Hepatocyte (in vitro differentiated cells): ENCODE measurements at regions not wholly inside any gene's neighbourhood (a gene's known extent, or its start where the extent isn't known, plus 50 kb on each side); places are given as distances from the start of the nearest gene placed in this dataset.

Source experiments
- DNase-seq: peaks from one replicate; pipeline ENCODE4 v3.0.0-alpha.2; 2016; ENCODE audit warnings: low spot score
- H2AFZ ChIP-seq: fragments of 200-600 bp; sonication (generic); 2 replicates; pipeline ENCODE4 v1.6.0; 2016; ENCODE audit warnings: antibody characterized with exemption, mild to moderate bottlenecking
- H3K27ac ChIP-seq: fragments of 200-600 bp; sonication (generic); 2 replicates; pipeline ENCODE4 v1.5.1; 2016; ENCODE audit warnings: mild to moderate bottlenecking
- H3K27me3 ChIP-seq: fragments of 200-600 bp; sonication (generic); 2 replicates; pipeline ENCODE4 v1.6.1; 2016
- H3K36me3 ChIP-seq: fragments of 200-600 bp; sonication (generic); replicated peaks from 2 replicates; pipeline ENCODE4 v1.5.1; 2016; ENCODE audit warnings: low read depth; ENCODE audit not compliant: insufficient read depth
- H3K4me1 ChIP-seq: fragments of 200-600 bp; sonication (generic); 2 replicates; pipeline ENCODE4 v1.5.1; 2016; ENCODE audit warnings: mild to moderate bottlenecking, moderate library complexity; ENCODE audit not compliant: insufficient read depth
- H3K4me2 ChIP-seq: fragments of 200-600 bp; sonication (generic); 2 replicates; pipeline ENCODE4 v1.6.0; 2016
- H3K4me3 ChIP-seq: fragments of 200-600 bp; sonication (generic); 2 replicates; pipeline ENCODE4 v1.5.1; 2016; ENCODE audit warnings: mild to moderate bottlenecking
- H3K79me2 ChIP-seq: fragments of 200-600 bp; sonication (generic); 2 replicates; pipeline ENCODE4 v1.6.0; 2017; ENCODE audit warnings: mild to moderate bottlenecking
- H3K9me2 ChIP-seq: fragments of 200-600 bp; sonication (generic); replicated peaks from 2 replicates; pipeline ENCODE4 v1.6.0; 2017; ENCODE audit warnings: mild to moderate bottlenecking; ENCODE audit not compliant: insufficient read depth
- H3K9me3 ChIP-seq: fragments of 200-600 bp; sonication (generic); 2 replicates; pipeline ENCODE4 v1.5.1; 2016; ENCODE audit warnings: low read depth, mild to moderate bottlenecking
- H4K20me1 ChIP-seq: fragments of 200-600 bp; sonication (generic); 2 replicates; pipeline ENCODE4 v1.6.0; 2016; ENCODE audit warnings: mild to moderate bottlenecking; ENCODE audit not compliant: insufficient read depth, poor library complexity, severe bottlenecking
- CTCF ChIP-seq: fragments of 200-600 bp; sonication (generic); IDR thresholded peaks from 2 replicates; pipeline ENCODE4 v1.5.1; 2016; ENCODE audit warnings: antibody characterized with exemption, mild to moderate bottlenecking; ENCODE audit not compliant: poor library complexity
- EZH2 ChIP-seq: fragments of 200-600 bp; sonication (generic); IDR thresholded peaks from 2 replicates; pipeline ENCODE4 v1.6.1; 2016; ENCODE audit warnings: antibody characterized with exemption, mild to moderate bottlenecking, borderline replicate concordance
- EZH2phosphoT487 ChIP-seq: fragments of 200-600 bp; sonication (generic); IDR thresholded peaks from one replicate; pipeline ENCODE4 v1.6.1; 2018; ENCODE audit warnings: antibody characterized with exemption, mild to moderate bottlenecking, low read depth, moderate library complexity; ENCODE audit not compliant: unreplicated experiment, severe bottlenecking
- WGBS: methylation state at CpG from one replicate; pipeline ENCODE4 v1.1.6; 2016; ENCODE audit warnings: low lambda C conversion rate; ENCODE audit errors: missing lambda C conversion rate; 5-methylcytosine and 5-hydroxymethylcytosine counted together

DNA sequence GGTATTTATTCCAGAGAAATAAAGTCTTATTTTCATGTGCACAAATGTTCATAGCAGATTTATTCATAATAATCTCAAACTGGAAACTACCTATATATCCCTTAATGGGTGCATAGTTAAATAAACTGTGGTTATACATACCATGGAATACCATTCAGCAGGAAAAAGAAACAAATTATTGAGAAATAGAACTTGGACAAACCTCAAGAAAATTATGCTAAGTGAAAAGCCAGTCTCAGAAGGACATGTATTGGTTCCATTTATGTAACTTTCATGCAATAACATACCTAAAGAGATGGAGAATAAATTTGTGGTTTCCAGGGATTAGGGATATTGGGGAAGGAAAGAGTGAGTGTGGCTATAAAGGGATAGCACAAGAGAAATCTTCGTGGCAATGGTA, 452.6 kb downstream of the SETBP1 start:
- H2AFZ ChIP-seq, result no peak overlapping the region
- no peaks in the 10 kb centered on the region for H3K36me3 ChIP-seq
- DNase-seq, result no peak
- no peaks in the 10 kb centered on the region for H4K20me1 ChIP-seq
- no peak overlapping the region for H3K4me2 ChIP-seq
- no peaks in the 10 kb centered on the region for H3K79me2 ChIP-seq
- 100% methylated on average over 1 of the region's 1 CpG for WGBS
- no peaks in the 10 kb centered on the region for H3K9me3 ChIP-seq
- TF ChIP-seq EZH2phosphoT487 (no peak), CTCF (no peak), EZH2 (no peak)
- no peaks in the 10 kb centered on the region for H3K27me3 ChIP-seq
- H3K27ac ChIP-seq, result no peak overlapping the region
- no peak overlapping the region for H3K4me3 ChIP-seq
- no peaks in the 10 kb centered on the region for H3K9me2 ChIP-seq
- no peaks in the 10 kb centered on the region for H3K4me1 ChIP-seq

- WGBS, result 93% methylated on average over 3 of the region's 3 CpGs
- no peak for TF ChIP-seq CTCF
- TF ChIP-seq EZH2phosphoT487, result no peak
- no peak for TF ChIP-seq EZH2
- no peaks in the 10 kb centered on the region for H3K79me2 ChIP-seq
- H3K27ac ChIP-seq, result no peak overlapping the region
- H3K36me3 ChIP-seq, result no peaks in the 10 kb centered on the region
- DNase-seq, result no peak
- no peaks in the 10 kb centered on the region for H3K9me2 ChIP-seq
- no peaks in the 10 kb centered on the region for H4K20me1 ChIP-seq
- H3K4me1 ChIP-seq, result no peaks in the 10 kb centered on the region
- no peaks in the 10 kb centered on the region for H3K27me3 ChIP-seq
- H3K9me3 ChIP-seq, result no peaks in the 10 kb centered on the region
- H3K4me2 ChIP-seq, result no peak overlapping the region
- no peak overlapping the region for H3K4me3 ChIP-seq
- H2AFZ ChIP-seq, result no peak overlapping the region
Measured at GRCh38 chr18:45136381-45137086, 455.8 kb downstream of the SETBP1 start.

DNA sequence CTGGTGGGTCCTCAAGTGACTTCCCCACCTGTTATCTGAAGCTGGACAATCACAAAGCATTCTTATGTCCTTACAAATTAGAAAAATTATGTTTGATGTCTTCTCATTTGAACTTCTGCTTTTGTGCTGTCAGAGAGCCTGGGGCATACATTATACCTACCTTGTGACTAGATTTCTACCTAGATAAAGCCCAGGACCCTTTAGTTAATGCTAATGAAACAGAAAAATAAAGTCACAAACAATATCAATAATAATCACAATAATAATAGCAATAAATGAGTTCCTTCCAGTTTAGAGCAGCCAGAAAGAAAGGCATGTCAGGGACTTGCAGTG, 456.4 kb downstream of the SETBP1 start:
- no peak overlapping the region for H3K4me3 ChIP-seq
- H3K36me3 ChIP-seq, result no peaks in the 10 kb centered on the region
- H3K27me3 ChIP-seq, result no peaks in the 10 kb centered on the region
- TF ChIP-seq EZH2, result no peak
- no peak for TF ChIP-seq EZH2phosphoT487
- no peak for TF ChIP-seq CTCF
- no peaks in the 10 kb centered on the region for H3K79me2 ChIP-seq
- no peak overlapping the region for H3K27ac ChIP-seq
- no peak overlapping the region for H3K4me2 ChIP-seq
- no peaks in the 10 kb centered on the region for H3K9me2 ChIP-seq
- H3K4me1 ChIP-seq, result no peaks in the 10 kb centered on the region
- H3K9me3 ChIP-seq, result no peaks in the 10 kb centered on the region
- H4K20me1 ChIP-seq, result no peaks in the 10 kb centered on the region
- no peak for DNase-seq
- H2AFZ ChIP-seq, result no peak overlapping the region

DNA sequence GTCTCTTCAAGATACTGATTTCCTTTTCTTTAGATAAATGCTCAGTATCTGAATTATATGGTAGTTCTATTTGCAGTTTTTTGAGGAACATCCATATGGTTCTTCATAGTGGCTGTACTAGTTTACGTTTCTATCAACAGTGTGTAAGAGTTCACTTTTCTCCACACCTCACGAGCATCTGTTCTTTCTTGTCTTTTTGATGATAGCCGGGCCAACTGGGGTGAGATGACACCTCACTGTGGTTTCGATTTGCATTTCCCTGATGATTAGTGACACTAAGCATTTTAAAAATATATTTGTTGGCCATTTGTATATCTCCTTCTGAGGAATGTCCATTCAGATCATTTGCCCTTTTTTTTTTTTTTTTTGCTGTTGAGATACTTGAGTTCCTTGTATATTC, 458.8 kb downstream of the SETBP1 start:
- Histone ChIP-seq H3K36me3 (no peaks in the 10 kb centered on the region), H2AFZ (no peak overlapping the region), H3K9me2 (no peaks in the 10 kb centered on the region), H3K4me1 (no peaks in the 10 kb centered on the region), H3K4me3 (no peak overlapping the region), H3K4me2 (no peak overlapping the region), H3K9me3 (no peaks in the 10 kb centered on the region), H3K27ac (no peak overlapping the region), H3K27me3 (no peaks in the 10 kb centered on the region), H4K20me1 (no peaks in the 10 kb centered on the region), H3K79me2 (no peaks in the 10 kb centered on the region)
- DNase-seq, result no peak
- WGBS, result 96% methylated on average over 4 of the region's 4 CpGs
- TF ChIP-seq EZH2phosphoT487, result no peak
- no peak for TF ChIP-seq CTCF
- TF ChIP-seq EZH2, result no peak
